GM21737 (cell line): ENCODE measurements at regions not wholly inside any gene's neighbourhood (a gene's known extent, or its start where the extent isn't known, plus 50 kb on each side); places are given as distances from the start of the nearest gene placed in this dataset.
A peak's percentile ranks its signal among the peaks of the same experiment; 100 is the strongest.
"Not testable (repeated sequence)": the region's sequence is repeated elsewhere in the genome, so short reads cannot be mapped to it uniquely, and the experiment has no call there.

Experiments
- ATAC-seq: cut with Tn5 transposase; IDR thresholded peaks from one replicate; pipeline ENCODE4 v1.9.1; 2021; ENCODE audit warnings: mild to moderate bottlenecking, moderate library complexity; ENCODE audit not compliant: unreplicated experiment

DNA sequence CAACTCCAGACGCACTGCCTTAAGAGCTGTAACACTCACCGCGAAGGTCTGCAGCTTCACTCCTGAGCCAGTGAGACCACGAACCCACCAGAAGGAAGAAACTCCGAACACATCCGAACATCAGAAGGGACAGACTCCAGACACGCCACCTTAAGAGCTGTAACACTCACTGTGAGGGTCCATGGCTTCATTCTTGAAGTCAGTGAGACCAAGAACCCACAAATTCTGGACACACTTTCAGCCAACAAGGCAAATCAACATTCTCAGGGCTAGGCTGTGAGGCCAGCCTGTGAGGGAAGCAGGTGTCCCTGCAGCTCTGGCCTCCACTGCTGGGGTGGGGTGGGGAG lies 275.3 kb downstream of the ADGRD1 start:
- ATAC-seq = not testable (repeated sequence)

DNA sequence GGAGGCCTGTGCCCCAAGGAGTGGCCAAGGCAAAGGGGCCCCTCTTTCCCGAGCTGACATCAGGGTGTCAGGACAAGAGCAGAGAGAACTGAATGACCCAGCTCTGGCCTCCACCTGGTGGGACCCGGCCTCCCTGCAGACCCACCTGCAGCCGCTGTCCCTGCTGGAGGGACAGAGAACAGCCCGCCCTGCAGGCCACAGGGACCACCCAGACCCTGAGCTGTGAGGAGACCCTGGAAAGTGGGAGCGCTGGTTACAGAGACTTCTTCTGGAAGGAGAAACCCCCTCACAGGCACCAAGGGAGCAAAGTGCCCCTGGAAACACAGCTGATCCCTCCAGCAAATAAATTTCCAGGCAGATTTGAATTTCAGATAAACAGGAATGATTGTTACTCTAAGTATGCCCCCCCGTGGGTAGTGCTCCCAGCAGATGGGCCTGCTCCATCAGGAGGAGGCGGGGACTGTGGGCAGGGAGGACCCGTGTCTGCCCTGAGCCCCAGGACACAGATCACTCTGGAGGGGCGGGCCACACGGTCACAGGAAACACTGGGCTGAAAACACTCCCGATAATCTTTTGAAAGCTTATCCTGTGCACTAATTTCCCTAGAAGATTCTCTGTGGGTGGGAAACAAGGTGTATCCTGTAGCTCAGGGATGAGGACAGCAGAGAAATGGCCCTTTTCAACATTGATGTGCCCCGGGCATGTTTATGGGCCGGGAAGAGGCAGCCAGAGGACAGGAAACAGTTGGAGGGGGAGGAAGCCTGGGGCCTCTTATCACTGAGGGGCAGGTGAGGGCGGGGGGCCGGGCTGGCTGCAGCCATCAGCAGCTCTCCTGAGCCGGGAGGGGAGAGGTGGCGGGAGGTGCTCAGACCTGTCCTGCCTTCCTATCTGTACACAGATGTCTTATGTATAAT lies 276.0 kb downstream of the ADGRD1 start:
- ATAC-seq = no peak

DNA sequence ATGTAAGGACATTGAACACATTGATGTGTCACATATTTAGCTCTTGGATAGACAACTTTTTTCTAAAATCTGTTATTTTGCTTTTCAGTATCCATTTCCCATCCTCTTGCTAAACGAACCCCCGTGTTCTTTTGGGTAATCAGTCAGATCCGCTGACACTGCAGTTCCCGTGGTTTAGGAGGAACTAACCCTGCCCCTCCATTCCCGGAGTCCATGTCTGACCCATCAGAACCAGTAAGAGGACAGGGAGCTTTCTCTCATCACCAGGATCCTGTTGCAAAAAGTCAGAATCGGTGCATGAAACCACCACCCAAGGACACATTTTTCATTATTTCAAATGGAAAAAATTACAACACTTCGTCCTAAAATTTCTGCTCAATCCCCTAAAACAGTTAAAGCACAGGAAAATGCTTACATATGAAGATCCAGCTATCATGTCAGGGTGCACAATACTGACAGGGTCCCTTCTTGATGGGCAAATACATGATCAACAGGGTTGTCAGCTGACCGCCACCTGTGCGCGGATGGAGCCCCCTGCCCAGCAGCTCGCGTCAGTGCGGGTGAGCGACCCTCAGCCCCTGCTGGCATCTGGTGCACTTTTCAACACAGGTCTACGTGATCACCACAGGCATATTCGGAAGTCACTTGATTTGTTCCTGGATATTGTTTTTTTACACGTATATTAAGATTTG lies 276.8 kb downstream of the ADGRD1 start:
- no peak for ATAC-seq

DNA sequence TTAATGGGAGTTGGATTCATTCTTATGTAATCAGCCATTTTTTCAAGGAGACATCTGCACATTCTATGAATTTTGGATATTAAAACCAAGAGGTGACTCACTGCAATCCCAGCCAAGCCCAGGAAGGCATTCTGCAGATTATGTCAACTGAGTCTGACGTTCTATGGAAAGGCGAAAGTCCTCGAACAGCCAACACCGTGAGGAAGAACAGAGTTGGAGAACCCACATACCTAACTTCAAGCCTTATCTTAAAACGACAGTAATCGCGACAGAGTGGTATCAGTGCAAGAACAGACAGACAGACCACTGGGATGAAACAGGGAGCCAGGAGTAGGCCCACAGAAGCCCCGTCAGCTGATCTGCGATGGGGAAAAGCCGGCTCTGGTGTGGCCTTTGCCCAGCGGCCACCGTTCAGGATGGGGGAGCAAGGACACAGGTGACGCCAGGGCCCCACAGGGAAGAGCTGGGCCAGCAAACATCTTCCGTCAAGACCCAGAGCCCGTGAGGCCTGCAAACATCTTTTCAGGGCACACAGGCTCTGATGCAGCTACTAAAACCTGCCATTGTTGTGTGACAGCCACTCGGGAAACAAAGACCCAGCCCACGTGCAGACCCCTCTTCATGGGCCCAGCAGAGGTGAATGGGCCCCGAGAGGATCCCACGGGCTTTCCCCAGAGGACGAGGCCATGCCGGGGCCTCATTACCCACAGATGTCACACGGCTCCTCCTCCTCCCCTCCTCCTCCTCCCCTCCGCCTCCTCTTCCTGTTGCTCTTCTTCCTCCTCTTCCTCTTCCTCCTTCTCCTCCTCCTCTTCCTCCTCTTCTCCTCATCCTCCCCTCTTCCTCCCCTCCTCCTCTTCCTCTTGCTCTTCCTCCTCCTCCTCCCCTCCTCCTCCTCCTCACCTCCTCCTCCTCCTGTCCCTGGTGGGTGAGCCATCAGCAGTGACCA lies 277.6 kb downstream of the ADGRD1 start:
- no peak for ATAC-seq

DNA sequence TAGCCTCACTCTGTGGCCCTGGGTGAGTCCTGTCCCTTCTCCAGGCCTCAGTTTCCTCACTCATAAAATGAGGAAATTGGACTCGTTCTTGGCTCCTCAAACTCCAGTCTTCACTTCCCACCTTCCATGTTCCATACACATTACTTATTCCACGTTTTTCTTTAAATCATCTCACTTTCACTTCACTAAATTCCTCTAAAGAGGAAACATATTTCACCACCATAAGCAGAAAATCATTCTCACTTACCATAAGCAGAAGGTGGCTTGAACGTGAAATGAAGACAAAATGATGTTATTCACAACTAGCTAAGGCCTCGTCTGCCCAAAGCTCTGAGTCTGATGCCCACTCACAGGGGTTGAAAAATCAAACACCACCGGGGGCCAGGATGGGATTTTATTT lies 278.3 kb downstream of the ADGRD1 start:
- no peak for ATAC-seq

DNA sequence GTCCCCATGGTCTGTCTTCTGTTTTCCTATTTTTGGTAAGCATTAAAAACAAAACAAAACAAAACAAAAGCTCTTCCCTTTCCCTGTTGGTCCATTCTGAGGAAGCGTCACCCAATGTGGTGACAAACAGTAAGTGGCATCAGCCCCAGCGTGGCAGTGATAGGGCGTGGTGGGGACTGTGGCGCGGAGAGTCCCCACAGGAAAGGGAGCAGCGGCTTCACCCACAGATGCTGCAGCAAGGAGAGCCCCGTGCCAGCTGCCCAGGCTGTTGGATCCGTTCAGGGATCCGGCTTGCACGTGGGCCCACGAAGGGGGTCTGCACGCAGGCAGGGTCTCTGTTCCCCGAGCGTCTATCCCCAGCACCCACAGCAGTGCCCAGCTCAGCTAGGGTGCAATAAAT lies 279.2 kb downstream of the ADGRD1 start:
- ATAC-seq = not testable (repeated sequence)

DNA sequence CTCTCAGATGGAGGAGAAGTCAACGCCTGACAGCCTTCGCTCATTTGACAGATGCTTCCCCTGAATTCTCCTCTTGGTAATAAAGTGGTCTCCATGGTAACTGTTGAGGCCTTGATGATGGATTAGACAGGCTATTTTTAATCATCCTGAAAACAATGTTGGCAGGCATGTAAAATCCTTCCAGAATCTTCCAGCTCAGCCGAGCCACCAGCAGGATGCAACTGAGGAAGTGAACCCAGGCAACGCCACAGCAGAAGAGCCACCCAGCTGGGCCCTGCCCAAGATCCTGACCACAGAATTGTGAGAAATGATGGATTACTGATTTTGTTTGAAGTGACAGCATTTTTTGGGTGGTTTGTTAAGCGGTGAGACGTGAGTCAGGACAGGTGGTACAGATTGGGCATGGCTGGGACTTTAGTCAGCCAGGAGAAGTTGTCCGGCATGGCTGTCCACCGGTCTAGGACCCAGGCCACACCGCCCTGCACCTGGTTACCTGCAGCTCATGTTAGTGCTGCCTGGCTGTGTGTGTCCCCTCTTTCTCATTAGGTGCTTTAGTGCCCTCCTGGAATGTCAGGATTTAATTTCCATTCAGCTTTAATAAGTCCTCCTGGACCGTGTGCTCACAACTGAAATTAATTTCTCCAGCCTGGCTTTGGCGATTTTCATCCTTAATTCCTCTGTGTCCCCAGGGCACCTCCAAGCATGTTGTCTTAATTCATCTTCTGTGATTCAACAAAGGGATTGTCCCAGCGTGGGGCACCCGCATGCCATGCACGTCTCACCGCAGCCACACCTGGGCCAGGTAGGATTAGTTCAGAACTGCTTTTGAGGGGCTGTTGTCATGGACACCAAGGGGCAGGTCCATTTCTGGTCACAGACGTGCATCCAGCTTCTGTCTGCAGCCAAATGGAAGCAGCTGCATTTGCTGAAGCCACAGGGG lies 280.4 kb downstream of the ADGRD1 start:
- ATAC-seq = not testable (repeated sequence)

DNA sequence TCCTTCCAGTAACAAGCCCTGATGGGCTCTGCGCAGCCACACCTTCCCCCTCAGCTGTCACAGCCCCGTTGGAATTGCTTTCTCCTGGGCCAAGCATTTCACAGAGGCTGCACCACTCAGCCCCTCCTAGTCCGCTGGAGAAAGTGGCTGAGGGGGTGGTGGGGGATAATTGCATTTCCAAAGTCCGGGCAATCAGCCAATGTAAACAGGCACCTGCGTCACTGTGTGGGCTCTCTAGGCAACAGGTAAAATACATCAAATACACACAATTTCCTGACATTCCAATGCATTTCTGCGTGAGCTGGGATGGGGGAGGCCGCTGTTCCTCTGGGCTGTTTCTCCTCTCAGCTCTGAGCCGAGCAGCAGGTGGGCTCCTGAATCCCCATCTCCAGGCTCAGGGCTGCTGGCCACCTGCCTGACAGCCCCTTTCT lies 281.1 kb downstream of the ADGRD1 start:
- ATAC-seq = not testable (repeated sequence)

DNA sequence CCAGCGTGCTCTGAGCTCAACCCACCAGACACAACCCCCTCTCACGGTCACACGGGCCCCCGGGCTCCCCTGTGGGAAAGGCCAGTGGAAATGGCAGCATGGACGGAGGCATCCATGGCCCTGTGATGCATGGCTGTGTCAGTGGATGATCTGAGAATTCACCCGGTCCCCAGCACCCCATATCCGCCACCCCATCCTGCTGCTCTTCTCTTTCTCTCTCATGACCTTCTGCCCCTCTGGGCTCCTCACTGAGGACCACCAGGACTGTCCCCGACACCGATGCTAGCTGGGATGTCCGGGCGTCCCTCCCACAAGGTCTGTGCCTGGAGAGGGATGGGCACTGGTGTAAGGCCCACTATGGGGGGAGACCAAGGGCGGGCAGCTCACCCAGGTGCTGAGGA lies 282.2 kb downstream of the ADGRD1 start:
- ATAC-seq = no peak

DNA sequence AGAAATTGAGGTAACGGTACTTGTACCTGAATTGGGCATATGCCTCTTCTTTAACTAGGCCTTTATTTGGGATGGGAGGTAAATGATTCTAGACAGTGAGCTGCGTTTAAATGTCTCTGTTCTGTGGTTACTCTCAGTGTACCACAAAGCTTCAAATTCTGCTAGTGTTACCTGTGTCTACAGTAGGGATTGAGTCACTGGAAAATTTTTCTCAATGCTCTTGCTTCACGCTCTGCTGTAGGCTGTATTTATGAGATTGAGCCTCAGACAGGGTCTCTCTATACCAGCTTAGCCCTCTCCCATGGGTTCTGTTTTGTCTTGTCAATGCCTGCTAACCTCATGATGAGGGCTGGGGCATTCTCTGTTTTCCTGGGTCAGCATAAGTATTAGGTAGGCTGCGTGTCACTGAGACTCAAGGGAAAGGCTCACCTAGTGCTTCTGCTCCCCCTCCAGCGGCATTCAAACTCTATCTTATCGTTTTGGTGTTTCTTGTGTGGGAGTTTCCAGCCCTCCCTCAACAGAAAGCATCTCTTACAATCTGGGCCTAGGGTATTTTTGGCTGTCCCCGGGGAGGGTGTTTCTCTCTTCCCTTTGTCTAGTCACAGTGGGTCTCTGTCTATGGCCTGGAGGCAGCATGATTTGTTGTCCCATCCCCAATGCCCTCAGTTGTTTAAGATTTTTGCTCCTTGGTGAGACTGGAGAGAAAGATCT lies 285.8 kb downstream of the ADGRD1 start:
- ATAC-seq = peak; percentile 66

DNA sequence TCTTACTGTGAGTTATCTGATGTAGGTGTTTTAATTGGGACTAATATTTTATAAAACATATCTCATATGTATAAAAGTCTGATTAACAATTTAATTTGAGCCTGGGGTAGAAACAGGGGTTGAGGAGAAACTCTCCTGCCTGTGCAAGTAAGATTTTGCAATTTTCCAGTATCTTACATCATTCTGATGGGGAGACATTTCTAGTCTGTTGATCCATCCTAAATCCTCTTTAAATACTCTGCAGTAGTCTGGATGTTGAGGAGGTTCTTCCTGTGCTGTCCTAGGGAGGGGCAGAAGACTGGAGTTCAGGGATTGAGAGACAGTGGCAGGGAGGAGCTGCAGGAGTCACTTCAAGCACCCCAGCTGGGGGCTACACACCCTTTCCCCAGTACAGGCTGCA lies 287.8 kb downstream of the ADGRD1 start:
- ATAC-seq = no peak

DNA sequence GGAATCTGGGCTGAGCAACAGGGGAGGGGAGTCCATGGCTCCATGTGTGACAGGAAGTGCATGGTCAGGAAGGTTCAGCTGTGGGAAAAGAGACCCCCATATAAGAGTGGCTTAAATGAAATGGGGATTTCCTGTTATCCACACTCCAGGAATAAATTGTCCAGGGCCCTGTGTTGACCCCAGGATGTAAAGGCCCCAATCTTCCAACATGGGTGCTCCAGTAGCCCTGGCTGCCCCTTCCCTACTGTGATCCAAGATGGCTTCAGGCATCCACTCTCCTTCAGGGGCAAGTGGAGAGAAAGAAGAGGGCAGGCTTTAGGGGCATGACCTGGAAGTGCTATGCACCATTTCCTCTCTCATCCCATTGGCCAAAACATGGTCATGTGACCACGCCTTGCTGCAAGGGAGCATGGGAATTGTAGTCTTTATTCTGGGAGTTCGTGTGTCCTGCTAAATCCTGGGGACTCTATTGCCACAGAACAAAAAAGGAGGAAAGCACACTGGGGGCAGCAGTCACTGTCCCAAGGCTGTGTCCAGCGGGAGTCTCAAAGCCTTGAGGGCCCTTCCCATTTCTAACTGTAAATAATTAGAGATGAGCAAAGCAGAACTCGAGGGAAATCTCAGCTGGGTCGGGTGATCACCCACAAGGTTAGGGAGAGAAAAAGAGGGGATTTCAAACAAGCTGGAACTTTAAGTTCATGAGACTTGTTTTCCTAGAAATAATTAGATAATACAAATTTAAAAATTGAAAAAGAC lies 289.2 kb downstream of the ADGRD1 start:
- ATAC-seq = no peak

DNA sequence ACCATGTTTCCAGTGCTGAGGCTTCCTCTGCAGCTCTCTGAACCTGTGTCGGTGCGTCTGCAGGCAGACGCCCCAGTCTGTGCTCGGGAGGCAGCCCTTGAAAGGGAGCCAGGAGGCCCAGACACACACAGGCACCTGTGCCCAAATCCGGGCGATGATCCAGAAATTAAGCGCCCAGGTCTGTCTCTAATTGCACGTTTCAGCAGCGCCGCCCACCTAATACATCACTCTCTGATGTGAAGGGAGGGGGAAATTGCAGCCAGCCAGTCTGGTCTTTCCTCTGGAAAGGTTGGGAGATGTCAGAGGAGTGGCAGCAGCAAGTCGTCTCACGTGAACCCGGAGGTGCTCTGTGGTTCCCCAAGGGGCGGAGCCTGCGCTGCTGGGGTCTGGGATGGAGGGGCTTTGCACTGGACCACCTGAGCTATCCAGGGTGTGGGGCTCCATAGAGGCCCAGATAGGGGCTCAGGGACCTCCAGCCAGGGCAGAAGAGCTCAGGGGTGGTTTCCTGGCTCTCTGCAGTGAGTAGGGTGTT lies 290.5 kb downstream of the ADGRD1 start:
- not testable (repeated sequence) for ATAC-seq

DNA sequence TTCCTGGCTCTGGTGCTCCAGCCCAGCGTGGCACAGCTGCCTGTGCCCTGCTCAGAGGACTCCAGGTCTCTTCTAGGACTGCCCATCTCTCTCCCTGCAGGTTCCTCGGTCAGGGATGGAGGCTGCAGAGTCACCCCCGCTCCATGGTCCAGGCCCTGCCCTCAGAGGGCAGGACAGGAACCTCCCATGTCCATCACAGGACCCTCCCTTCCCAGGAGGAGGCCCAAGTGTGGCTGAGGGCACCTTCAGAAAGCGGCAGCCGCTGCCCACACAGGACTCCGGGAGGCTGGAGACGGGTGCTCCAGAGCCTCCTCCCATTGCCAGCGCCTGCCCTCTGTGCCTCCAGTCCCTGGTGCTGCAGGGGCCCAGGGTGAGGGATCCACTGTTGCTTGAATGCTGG lies 291.5 kb downstream of the ADGRD1 start:
- not testable (repeated sequence) for ATAC-seq

DNA sequence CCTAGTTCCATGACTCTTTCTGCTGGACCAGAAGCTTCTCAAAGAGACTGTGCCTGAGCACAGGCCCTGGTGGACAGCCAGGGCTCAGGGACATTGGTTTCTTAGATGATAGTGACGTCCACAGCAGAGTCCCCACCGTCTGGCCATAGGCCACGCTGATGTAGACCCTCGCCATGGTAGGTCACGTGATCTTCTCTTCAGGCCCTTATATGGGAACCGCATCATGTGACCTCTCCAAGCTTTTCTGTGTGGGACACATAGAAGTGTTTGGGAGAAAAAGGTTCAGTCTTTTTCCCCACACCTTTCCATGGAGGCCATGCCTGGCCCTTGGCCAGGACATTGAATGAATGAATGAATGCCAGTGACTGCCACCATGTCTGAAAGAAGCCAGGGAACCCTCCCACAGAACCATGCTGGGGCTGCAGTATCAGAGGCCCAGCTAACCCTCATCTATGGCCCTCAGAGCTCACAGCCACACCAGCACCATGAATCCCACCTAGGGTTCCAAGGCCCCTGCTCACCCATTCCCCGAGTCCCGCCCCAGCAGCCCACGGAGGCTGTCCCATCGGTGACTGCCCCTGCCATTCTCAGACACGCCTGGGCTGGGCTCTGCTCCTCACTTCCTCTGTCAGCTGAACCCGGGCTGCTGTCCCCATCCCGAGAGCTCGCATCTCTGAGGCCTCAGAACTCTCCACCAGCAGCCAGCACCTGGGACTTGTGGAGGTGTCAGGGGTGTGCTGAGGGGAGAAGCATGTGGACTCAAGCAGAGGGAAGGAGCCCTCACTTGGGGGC lies 292.1 kb downstream of the ADGRD1 start:
- no peak for ATAC-seq

DNA sequence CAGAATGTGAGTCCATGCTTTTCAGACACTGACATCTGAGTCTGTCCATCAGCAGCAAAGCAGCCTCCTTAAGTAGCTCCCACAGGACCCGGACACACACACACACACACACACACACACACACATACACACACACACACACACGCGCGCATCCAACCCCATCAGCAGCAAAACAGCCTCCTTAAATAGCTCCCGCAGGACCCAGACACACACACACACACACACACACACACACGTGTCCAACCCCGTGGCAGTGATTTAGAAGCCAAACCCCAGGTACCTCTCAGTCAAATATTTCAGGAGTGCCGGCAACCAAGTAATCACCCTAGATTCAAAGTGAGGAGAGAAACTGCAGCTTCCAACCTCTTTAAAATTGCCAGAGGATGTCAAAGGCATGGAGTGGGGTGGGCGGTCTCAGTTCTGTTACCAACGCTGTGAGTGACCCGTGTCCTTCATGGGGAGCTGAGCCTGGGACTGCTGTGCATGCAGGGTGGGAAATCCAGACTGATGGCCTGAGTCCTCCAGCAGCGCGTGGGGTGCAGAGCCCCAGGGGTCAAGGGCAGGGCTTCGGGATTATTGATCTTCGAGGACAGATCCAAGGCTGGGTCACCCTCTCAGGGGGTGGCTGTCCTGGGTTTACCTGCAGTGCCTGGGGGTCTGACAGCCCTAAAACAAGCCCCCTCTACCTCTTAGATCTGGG lies 293.5 kb downstream of the ADGRD1 start:
- ATAC-seq = not testable (repeated sequence)

DNA sequence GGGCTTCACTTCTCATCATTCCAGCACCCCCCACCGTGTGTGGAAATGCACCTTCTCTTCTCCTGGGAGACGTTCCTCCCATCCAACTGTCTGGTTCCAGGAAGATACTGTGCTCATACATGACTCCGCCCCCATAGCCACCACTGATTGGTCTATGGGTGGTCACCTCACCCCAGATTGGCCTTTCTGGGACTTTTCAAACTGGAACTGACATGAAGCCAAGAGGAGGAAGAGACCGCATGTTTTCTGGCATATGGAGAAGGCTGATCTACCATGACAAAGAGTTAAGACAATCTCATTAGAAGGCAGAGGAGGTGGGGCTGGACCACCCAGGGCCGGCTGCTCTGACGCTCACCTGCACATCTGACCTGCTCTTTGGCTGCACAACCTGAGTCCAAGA lies 294.2 kb downstream of the ADGRD1 start:
- ATAC-seq = not testable (repeated sequence)
